ENCODE measurements at regions not wholly inside any gene's neighbourhood (a gene's known extent, or its start where the extent isn't known, plus 50 kb on each side); places are given as distances from the start of the nearest gene placed in this dataset.

- TF ChIP-seq CTCF (IDR thresholded peaks at IDR 0.05; ENCODE audit: insufficient read depth, low read depth, low read length) (no peak), EZH2 (IDR thresholded peaks at IDR 0.05; ENCODE audit: insufficient read depth, low read length) (no peak)
Measured at GRCh38 chr10:89894051-89894450, 192.7 kb downstream of the KIF20B start.
